ENCODE measurements at regions not wholly inside any gene's neighbourhood (a gene's known extent, or its start where the extent isn't known, plus 50 kb on each side); places are given as distances from the start of the nearest gene placed in this dataset.

DNA sequence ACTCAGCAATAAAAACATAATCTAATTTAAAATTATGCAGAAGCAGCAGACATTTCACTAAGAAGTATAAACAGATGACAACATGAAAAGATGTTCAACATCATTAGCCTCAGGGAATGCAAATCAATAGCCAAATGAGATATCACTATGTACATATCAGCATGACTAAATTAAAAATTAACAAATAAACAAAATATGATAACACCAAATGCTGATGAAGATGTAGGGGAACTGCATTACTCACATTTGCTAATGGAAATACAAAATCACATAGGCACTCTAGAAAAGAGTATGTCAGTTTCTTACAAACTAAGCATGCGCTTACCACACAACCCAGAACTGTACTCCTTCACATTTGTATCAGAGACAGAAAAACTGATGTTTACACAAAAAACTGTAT is 487.2 kb upstream of the REG3G start:
- no peaks in the 10 kb centered on the region for H3K4me1 ChIP-seq (ENCODE audit: low read depth)
- DNase-seq, result no peak
- TF ChIP-seq, protein P1, sequence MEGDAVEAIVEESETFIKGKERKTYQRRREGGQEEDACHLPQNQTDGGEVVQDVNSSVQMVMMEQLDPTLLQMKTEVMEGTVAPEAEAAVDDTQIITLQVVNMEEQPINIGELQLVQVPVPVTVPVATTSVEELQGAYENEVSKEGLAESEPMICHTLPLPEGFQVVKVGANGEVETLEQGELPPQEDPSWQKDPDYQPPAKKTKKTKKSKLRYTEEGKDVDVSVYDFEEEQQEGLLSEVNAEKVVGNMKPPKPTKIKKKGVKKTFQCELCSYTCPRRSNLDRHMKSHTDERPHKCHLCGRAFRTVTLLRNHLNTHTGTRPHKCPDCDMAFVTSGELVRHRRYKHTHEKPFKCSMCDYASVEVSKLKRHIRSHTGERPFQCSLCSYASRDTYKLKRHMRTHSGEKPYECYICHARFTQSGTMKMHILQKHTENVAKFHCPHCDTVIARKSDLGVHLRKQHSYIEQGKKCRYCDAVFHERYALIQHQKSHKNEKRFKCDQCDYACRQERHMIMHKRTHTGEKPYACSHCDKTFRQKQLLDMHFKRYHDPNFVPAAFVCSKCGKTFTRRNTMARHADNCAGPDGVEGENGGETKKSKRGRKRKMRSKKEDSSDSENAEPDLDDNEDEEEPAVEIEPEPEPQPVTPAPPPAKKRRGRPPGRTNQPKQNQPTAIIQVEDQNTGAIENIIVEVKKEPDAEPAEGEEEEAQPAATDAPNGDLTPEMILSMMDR (IDR thresholded peaks at IDR 0.05), result no peak
- ATAC-seq, result no peak
- intact Hi-C loops (cut with DNase I, micrococcal nuclease), result no loop called here
- H3K36me3 ChIP-seq (ENCODE audit: low read depth), result no peaks in the 10 kb centered on the region
- no peak overlapping the region for H3K4me3 ChIP-seq
- no peaks in the 10 kb centered on the region for H3K9me3 ChIP-seq

DNA sequence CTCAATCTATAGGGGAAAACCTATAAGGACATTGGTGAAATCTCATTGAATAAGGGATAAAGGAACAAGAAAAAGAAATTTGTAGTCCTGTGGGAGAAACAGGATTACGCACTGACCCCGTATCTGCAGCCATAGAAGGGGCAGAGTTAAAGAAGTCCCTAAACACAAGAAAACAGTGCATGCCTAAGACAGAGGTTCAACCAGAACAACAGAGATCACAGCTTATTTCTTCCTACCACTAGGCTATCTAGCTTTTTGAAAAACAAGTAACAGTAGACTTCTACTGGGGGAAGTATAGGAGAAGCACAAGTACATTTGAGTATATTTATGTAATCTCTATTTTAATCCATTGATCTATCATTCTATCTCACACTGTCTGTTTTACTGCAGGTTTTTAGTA is 485.2 kb upstream of the REG3G start:
- intact Hi-C loops (cut with DNase I, micrococcal nuclease), result no loop called here
- ATAC-seq, result no peak

DNA sequence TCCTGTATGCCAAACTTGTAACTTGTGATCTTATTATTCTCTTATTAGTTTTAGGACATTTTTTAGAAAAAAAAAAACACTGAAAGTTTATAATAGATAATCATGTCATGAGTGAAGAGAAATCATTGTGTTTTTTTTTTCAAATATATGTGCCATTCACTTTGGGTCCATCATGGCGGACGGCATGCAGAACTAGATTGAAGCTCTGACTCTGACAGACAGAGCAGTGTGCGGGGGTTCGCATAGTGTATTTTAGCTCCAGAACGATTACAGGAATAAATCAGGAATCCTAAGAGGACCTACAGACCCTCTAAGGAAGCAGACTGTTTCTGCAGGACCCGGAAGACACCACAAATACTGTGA is 484.4 kb upstream of the REG3G start:
- Histone ChIP-seq H3K4me3 (no peak overlapping the region), H3K9me3 (no peaks in the 10 kb centered on the region), H3K4me1 (ENCODE audit: low read depth) (no peaks in the 10 kb centered on the region), H3K36me3 (ENCODE audit: low read depth) (no peaks in the 10 kb centered on the region)
- intact Hi-C loops (cut with DNase I, micrococcal nuclease), result no loop called here
- ATAC-seq (no peak), DNase-seq (no peak)
- TF ChIP-seq, protein P1 (IDR thresholded peaks at IDR 0.05), result no peak

More for the DNA sequence above, 485.2 kb upstream of the REG3G start:
- TF ChIP-seq, protein P1 (IDR thresholded peaks at IDR 0.05), result no peak
- no peak overlapping the region for H3K4me3 ChIP-seq
- no peaks in the 10 kb centered on the region for H3K4me1 ChIP-seq (ENCODE audit: low read depth)
- H3K9me3 ChIP-seq, result no peaks in the 10 kb centered on the region
- DNase-seq, result no peak
- no peaks in the 10 kb centered on the region for H3K36me3 ChIP-seq (ENCODE audit: low read depth)

DNA sequence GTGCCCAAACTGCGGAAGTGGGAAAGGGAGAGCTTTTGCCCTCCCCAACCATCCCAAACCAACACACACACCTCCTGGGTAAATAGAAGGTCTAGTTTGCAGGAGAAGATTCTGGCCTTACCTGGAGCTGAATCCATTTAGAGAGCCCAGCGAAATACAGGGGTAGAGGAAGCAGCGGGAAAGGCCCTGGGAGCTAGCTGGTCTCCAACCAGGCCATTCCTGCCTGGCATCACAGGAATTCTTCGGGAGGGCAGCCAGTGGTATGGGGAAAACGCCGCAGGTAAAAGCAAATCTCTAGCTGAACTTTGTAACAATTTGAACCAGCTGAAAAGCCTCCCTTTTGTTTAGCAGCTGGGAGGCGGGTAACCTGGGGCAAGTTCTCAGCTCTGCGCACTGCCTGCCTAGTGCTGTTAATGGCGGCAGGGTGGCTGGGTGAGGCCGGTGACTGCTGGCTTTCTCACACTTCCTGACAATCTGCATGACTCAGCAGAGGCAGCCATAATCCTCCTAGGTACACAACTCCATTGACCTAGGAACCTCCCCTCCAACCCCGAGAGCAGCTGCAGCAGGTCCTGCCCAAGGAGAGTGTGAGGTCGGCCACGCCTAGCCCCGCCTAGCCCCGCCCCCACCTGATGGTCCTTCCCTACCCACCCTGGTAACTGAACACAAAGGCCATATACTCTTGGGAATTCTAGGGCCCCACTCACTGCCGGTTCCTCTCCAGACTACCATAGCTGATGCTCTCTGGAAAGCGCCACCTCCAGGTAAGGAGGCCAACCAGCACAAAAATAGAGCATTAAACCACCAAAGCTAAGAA is 483.8 kb upstream of the REG3G start:
- intact Hi-C loops (cut with DNase I, micrococcal nuclease), result no loop called here

DNA sequence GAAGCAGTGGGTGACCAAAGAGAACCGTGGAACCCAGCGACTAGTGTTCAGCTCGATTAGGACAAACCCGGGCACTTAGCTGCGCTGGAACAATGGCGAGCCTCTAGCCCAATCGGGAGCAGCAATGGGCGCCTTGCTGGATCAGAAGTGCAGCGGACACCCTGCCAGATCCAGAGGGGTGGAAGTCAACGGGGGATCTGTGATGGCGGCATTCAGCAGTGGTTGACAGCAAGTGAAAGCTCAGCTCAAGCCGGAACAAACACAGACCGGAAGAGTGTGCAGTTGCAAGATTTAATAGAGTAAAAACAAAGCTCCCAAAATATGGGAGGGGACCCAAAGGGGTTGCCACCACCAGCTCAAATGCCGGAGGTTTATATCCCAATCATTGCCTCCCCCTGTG is 478.7 kb upstream of the REG3G start:
- Histone ChIP-seq H3K36me3 (ENCODE audit: low read depth) (no peaks in the 10 kb centered on the region), H3K4me3 (no peak overlapping the region), H3K4me1 (ENCODE audit: low read depth) (no peaks in the 10 kb centered on the region), H3K9me3 (no peaks in the 10 kb centered on the region)
- intact Hi-C loops (cut with DNase I, micrococcal nuclease), result no loop called here
- TF ChIP-seq, protein P1 (IDR thresholded peaks at IDR 0.05), result no peak
- DNase-seq (no peak), ATAC-seq (no peak)

More for the DNA sequence above, 483.8 kb upstream of the REG3G start:
- TF ChIP-seq, protein P1 (IDR thresholded peaks at IDR 0.05), result no peak
- Histone ChIP-seq H3K36me3 (ENCODE audit: low read depth) (no peaks in the 10 kb centered on the region), H3K4me1 (ENCODE audit: low read depth) (no peaks in the 10 kb centered on the region), H3K4me3 (no peak overlapping the region), H3K9me3 (no peaks in the 10 kb centered on the region)
- DNase-seq, result no peak
- no peak for ATAC-seq
